ENCODE measurements at regions not wholly inside any gene's neighbourhood (a gene's known extent, or its start where the extent isn't known, plus 50 kb on each side); places are given as distances from the start of the nearest gene placed in this dataset.

- TF ChIP-seq, protein P1, sequence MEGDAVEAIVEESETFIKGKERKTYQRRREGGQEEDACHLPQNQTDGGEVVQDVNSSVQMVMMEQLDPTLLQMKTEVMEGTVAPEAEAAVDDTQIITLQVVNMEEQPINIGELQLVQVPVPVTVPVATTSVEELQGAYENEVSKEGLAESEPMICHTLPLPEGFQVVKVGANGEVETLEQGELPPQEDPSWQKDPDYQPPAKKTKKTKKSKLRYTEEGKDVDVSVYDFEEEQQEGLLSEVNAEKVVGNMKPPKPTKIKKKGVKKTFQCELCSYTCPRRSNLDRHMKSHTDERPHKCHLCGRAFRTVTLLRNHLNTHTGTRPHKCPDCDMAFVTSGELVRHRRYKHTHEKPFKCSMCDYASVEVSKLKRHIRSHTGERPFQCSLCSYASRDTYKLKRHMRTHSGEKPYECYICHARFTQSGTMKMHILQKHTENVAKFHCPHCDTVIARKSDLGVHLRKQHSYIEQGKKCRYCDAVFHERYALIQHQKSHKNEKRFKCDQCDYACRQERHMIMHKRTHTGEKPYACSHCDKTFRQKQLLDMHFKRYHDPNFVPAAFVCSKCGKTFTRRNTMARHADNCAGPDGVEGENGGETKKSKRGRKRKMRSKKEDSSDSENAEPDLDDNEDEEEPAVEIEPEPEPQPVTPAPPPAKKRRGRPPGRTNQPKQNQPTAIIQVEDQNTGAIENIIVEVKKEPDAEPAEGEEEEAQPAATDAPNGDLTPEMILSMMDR (IDR thresholded peaks at IDR 0.05; ENCODE audit: low read length): no peak
- TF ChIP-seq EZH2 (optimal IDR thresholded peaks at IDR 0.05; ENCODE audit: low read depth, low read length): no peak
Measured at GRCh38 chr12:45666396-45666795, 63.1 kb upstream of the ARID2 start.

Measured in MM.1S (cell line).